Kidney epithelial cell (primary cell): ENCODE measurements at regions not wholly inside any gene's neighbourhood (a gene's known extent, or its start where the extent isn't known, plus 50 kb on each side); places are given as distances from the start of the nearest gene placed in this dataset.

Source experiments
- DNase-seq: peaks from one replicate; pipeline ENCODE4 v3.0.0-alpha.2; 2010; ENCODE audit warnings: low read depth
- H3K27me3 ChIP-seq: 2 replicates; pipeline ENCODE4 v1.6.0; 2011; ENCODE audit warnings: low read length; ENCODE audit not compliant: control insufficient read depth, insufficient read depth
- H3K36me3 ChIP-seq: 2 replicates; pipeline ENCODE4 v1.5.1; 2011; ENCODE audit warnings: low read length; ENCODE audit not compliant: control insufficient read depth, insufficient read depth
- H3K4me3 ChIP-seq: 2 replicates; pipeline ENCODE4 v1.5.1; 2011; ENCODE audit warnings: low read depth, mild to moderate bottlenecking, control low read depth, low read length
- TF ChIP-seq, protein P1 (sequence below): IDR thresholded peaks from 2 replicates; pipeline ENCODE4 v1.5.1; 2011; ENCODE audit warnings: mild to moderate bottlenecking, moderate library complexity, low read length, control low read depth, inconsistent platforms; ENCODE audit not compliant: insufficient read depth, poor library complexity, severe bottlenecking

DNA sequence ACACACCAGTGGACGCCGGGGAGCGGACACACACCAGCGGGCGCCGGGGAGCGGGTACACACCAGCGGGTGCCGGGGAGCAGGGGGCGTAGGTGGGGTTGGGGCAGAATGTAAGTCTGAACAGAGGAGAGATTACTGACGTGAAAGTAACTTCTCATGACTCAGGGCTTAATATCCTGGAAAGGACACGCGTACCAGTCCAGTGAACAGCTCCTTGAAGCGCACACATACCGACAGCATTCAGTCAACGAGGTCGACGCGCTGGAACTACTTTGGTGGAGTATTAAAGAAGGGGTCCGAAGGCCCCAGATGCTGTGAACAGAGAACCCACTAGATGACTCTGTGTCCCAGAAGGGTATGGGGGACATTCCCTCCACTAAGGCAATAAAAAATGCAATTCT is 129.6 kb downstream of the ENGASE start:
- DNase-seq = no peak
- H3K36me3 ChIP-seq = no peaks in the 10 kb centered on the region
- peaks cover 4% of the 10 kb centered on the region for H3K27me3 ChIP-seq
- TF ChIP-seq, protein P1, sequence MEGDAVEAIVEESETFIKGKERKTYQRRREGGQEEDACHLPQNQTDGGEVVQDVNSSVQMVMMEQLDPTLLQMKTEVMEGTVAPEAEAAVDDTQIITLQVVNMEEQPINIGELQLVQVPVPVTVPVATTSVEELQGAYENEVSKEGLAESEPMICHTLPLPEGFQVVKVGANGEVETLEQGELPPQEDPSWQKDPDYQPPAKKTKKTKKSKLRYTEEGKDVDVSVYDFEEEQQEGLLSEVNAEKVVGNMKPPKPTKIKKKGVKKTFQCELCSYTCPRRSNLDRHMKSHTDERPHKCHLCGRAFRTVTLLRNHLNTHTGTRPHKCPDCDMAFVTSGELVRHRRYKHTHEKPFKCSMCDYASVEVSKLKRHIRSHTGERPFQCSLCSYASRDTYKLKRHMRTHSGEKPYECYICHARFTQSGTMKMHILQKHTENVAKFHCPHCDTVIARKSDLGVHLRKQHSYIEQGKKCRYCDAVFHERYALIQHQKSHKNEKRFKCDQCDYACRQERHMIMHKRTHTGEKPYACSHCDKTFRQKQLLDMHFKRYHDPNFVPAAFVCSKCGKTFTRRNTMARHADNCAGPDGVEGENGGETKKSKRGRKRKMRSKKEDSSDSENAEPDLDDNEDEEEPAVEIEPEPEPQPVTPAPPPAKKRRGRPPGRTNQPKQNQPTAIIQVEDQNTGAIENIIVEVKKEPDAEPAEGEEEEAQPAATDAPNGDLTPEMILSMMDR = no peak
- H3K4me3 ChIP-seq = no peak overlapping the region

DNA sequence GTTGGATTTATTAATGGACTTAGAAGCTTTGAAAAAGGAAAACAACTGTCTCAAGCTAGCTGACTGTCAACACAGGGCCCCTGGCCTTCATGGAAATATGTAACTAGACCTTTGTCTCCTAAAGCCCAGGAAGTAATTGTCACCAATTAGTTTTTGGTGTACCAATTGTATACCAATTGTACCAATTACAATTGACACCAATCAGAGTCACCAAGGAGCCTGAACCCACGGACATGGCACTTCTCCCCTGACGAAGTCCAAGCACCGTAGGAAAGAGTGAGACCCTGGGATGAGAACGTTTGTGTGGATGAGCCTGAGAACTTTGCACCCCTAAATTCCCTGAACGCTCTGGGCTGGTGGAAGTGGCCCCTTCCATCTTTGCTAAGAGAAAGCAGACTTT is 129.0 kb downstream of the ENGASE start:
- no peaks in the 10 kb centered on the region for H3K36me3 ChIP-seq
- no peak for DNase-seq
- H3K4me3 ChIP-seq = no peak overlapping the region
- peaks cover 4% of the 10 kb centered on the region for H3K27me3 ChIP-seq
- TF ChIP-seq, protein P1 = no peak

DNA sequence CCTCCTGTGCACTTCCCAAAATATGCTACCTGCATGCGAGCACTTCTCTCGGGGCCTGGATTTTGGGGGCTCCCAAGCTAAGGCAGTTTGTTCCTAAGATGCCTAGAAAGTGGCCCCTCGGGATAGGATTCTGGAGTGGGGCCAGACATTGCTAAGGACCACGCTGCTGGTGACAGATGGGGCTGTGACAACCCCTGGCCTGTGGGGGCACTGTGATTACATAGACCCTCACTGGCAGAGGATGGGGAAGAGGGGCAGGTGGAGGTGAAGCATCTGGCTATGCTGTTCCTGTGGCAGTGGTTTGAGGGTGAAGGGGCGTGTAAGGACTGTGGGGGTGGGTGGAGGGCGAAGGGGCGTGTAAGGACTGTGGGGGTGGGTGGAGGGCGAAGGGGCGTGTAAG is 128.4 kb downstream of the ENGASE start:
- TF ChIP-seq, protein P1 = no peak
- Histone ChIP-seq H3K36me3 (no peaks in the 10 kb centered on the region), H3K4me3 (no peak overlapping the region), H3K27me3 (peaks cover 4% of the 10 kb centered on the region)
- DNase-seq = no peak

DNA sequence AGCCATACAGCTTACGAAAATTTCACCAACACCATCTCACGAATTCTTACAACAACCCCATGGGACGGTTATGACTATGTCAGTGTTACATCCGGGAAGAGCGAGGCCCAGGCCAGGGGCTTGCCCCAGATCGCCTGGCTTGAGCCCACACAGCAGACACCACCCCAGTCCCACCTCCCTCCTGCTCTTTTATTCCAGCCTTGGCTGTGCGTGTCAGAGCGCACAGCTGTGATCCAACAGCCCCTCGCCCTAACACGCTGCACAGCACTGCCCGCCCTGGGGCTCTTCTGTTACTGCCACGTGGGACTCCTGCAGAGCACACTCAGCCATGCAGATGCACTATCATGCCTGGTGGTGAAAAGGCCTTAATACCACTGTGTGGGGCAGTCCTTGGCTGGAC is 127.9 kb downstream of the ENGASE start:
- Histone ChIP-seq H3K36me3 (no peaks in the 10 kb centered on the region), H3K27me3 (peaks cover 6% of the 10 kb centered on the region), H3K4me3 (no peak overlapping the region)
- TF ChIP-seq, protein P1 = no peak
- DNase-seq = no peak

DNA sequence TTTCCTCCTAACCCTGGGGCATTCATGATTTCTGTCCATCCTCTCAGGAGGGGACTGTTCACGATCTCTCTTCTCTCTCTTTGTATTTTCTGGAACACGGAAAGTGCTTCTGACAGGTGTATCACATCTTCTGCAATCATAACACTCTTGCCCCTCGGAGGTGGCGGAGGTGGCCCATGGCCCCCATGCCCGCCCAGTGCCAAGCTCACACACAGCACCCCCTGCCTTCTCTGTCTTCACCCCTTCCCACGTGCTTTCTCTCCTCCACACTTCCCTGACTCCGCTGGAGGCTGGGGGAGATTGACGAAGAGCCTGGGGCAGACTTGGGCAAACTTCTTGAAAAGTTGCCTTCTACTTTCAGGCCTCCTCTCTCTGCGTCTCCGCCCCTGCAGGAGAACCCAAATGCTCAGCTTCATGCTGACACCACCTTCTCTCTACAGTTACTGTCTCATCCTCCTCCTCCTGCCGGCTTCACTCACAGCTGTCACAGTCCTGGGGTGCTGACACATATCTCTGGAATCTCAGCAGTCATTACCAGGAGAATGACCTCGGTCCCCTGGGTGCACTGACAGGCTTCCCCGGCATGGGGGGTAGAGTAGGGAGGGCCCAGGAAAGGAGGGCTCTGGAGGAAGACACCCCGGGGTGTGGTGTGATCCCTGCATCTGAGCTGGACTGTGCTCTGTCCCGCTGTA is 127.1 kb downstream of the ENGASE start:
- H3K27me3 ChIP-seq = peaks cover 6% of the 10 kb centered on the region
- no peak for DNase-seq

DNA sequence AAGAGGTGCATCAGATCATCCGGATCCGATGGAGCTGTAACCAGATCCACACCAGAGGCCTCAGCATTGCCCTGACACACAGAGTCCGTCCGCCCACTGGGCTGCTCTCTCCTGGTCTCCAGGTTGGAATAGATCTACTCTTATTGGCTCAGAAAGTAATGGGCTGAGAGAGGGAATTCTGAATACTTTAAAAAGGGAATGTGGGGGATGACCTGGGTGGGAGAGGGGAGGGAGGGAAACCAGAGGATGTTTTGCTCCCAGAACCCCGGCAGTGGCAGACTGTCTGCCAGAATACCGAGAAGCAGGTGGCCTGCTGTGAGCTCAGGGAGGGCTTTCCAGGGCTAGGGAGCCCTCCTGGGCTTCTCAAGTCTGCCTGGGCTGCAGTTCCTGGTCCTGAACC is 126.5 kb downstream of the ENGASE start:
- Histone ChIP-seq H3K4me3 (no peak overlapping the region), H3K27me3 (peaks cover 3% of the 10 kb centered on the region), H3K36me3 (no peaks in the 10 kb centered on the region)
- TF ChIP-seq, protein P1 = no peak
- DNase-seq = no peak

More for the DNA sequence above, 127.1 kb downstream of the ENGASE start:
- H3K4me3 ChIP-seq = no peak overlapping the region
- TF ChIP-seq, protein P1 = no peak
- no peaks in the 10 kb centered on the region for H3K36me3 ChIP-seq
